WTC11 (cell line): ENCODE measurements at regions not wholly inside any gene's neighbourhood (a gene's known extent, or its start where the extent isn't known, plus 50 kb on each side); places are given as distances from the start of the nearest gene placed in this dataset.

Experiments
- ATAC-seq: fragments of 200-7000 bp; cut with Tn5 transposase; 2 replicates; pipeline ENCODE4 v1.10.0; 2021; ENCODE audit warnings: mild to moderate bottlenecking, moderate library complexity
- CTCF ChIA-PET: fragments of 300-600 bp; sonication (Branson Sonifier 250); formaldehyde crosslinking; loops from one replicate; lab custom pipeline; 2021; ENCODE audit warnings: antibody characterized with exemption; lab: Charles Lee
- POLR2A ChIA-PET: fragments of 350-600 bp; sonication (Branson Sonifier 250); formaldehyde crosslinking; loops from one replicate; lab custom pipeline; 2021; ENCODE audit warnings: antibody characterized with exemption; lab: Charles Lee
- DNase-seq: peaks from one replicate; pipeline ENCODE4 v3.0.0; 2021; ENCODE audit warnings: low spot score
- H3K27ac Mint-ChIP-seq: 2 replicates; pipeline ENCODE4 v1.8.0; 2021; ENCODE audit warnings: mixed read lengths
- H3K27me3 Mint-ChIP-seq: 2 replicates; pipeline ENCODE4 v1.8.0; 2021; ENCODE audit warnings: low read depth, mild to moderate bottlenecking, moderate library complexity, mixed read lengths
- H3K36me3 Mint-ChIP-seq: 2 replicates; pipeline ENCODE4 v1.8.0; 2021; ENCODE audit warnings: mixed read lengths
- H3K4me1 Mint-ChIP-seq: 2 replicates; pipeline ENCODE4 v1.8.0; 2022; ENCODE audit warnings: mixed read lengths
- H3K4me3 Mint-ChIP-seq: 2 replicates; pipeline ENCODE4 v1.8.0; 2021; ENCODE audit warnings: mild to moderate bottlenecking, moderate library complexity, mixed read lengths
- H3K9me3 Mint-ChIP-seq: 2 replicates; pipeline ENCODE4 v1.8.0; 2021; ENCODE audit warnings: mixed read lengths
- AFF4 ChIP-seq: sonication (generic); formaldehyde crosslinking; IDR thresholded peaks from 2 replicates; pipeline ENCODE4 v1.8.1; 2023; ENCODE audit warnings: mild to moderate bottlenecking, missing genetic modification reagents, borderline replicate concordance
- ATF2 ChIP-seq: sonication (generic); formaldehyde crosslinking; IDR thresholded peaks from 2 replicates; pipeline ENCODE4 v1.8.1; 2022; ENCODE audit warnings: low read depth, missing genetic modification reagents, borderline replicate concordance
- ATF6 ChIP-seq: sonication (generic); formaldehyde crosslinking; IDR thresholded peaks from 2 replicates; pipeline ENCODE4 v1.8.1; 2023; ENCODE audit warnings: mild to moderate bottlenecking, missing genetic modification reagents
- FOXK1 ChIP-seq: sonication (generic); formaldehyde crosslinking; IDR thresholded peaks from 2 replicates; pipeline ENCODE4 v1.8.0; 2022; ENCODE audit warnings: mild to moderate bottlenecking, moderate library complexity, missing genetic modification reagents
- GABPB1 ChIP-seq: sonication (generic); formaldehyde crosslinking; IDR thresholded peaks from 2 replicates; pipeline ENCODE4 v1.8.1; 2023; ENCODE audit warnings: mild to moderate bottlenecking, missing genetic modification reagents
- GTF2I ChIP-seq: fragments of 250-450 bp; sonication (Bioruptor Pico); conservative IDR thresholded peaks from 2 replicates; pipeline ENCODE4 v1.4.0; 2021; ENCODE audit warnings: mild to moderate bottlenecking
- MYBL2 ChIP-seq: sonication (generic); formaldehyde crosslinking; IDR thresholded peaks from 2 replicates; pipeline ENCODE4 v1.8.1; 2023; ENCODE audit warnings: mild to moderate bottlenecking, moderate library complexity, missing genetic modification reagents
- NFYB ChIP-seq: sonication (generic); formaldehyde crosslinking; conservative IDR thresholded peaks from 2 replicates; pipeline ENCODE4 v1.8.0; 2022; ENCODE audit warnings: low read depth, missing genetic modification reagents
- OVOL2 ChIP-seq: fragments of 250-450 bp; sonication (Bioruptor Pico); IDR thresholded peaks from 2 replicates; pipeline ENCODE4 v1.9.0; 2021; ENCODE audit warnings: mild to moderate bottlenecking, borderline replicate concordance
- PRDM15 ChIP-seq: sonication (generic); formaldehyde crosslinking; IDR thresholded peaks from 2 replicates; pipeline ENCODE4 v1.8.0; 2022; ENCODE audit warnings: missing genetic modification reagents
- PREB ChIP-seq: sonication (generic); formaldehyde crosslinking; IDR thresholded peaks from 2 replicates; pipeline ENCODE4 v1.8.1; 2022; ENCODE audit warnings: mild to moderate bottlenecking, missing genetic modification reagents, moderate library complexity, borderline replicate concordance
- RELA ChIP-seq: sonication (generic); formaldehyde crosslinking; IDR thresholded peaks from 2 replicates; pipeline ENCODE4 v1.8.1; 2022; ENCODE audit warnings: missing genetic modification reagents, mild to moderate bottlenecking, borderline replicate concordance
- SMAD3 ChIP-seq: sonication (generic); formaldehyde crosslinking; IDR thresholded peaks from 2 replicates; pipeline ENCODE4 v1.8.0; 2022; ENCODE audit warnings: missing genetic modification reagents, mild to moderate bottlenecking, borderline replicate concordance
- SP1 ChIP-seq: sonication (generic); formaldehyde crosslinking; conservative IDR thresholded peaks from 2 replicates; pipeline ENCODE4 v1.8.1; 2022; ENCODE audit warnings: missing genetic modification reagents
- STAT6 ChIP-seq: sonication (generic); formaldehyde crosslinking; conservative IDR thresholded peaks from 2 replicates; pipeline ENCODE4 v1.8.1; 2023; ENCODE audit warnings: mild to moderate bottlenecking, low read depth, missing genetic modification reagents, moderate library complexity
- ZBTB21 ChIP-seq: sonication (generic); formaldehyde crosslinking; IDR thresholded peaks from 2 replicates; pipeline ENCODE4 v1.8.1; 2023; ENCODE audit warnings: mild to moderate bottlenecking, missing genetic modification reagents, borderline replicate concordance
- ZMAT4 ChIP-seq: fragments of 250-450 bp; sonication (Bioruptor Pico); IDR thresholded peaks from 2 replicates; pipeline ENCODE4 v1.9.0; 2021; ENCODE audit warnings: mild to moderate bottlenecking
- ZNF396 ChIP-seq: fragments of 250-450 bp; sonication (Bioruptor Pico); IDR thresholded peaks from 2 replicates; pipeline ENCODE4 v1.8.0; 2021; ENCODE audit warnings: mild to moderate bottlenecking, moderate library complexity, borderline replicate concordance

- TF ChIP-seq PRDM15 (no peak), NFYB (CRISPR knock-in tag) (no peak), MYBL2 (CRISPR knock-in tag) (no peak), ZNF396 (no peak), PREB (CRISPR knock-in tag) (no peak), SP1 (CRISPR knock-in tag) (no peak), GABPB1 (CRISPR knock-in tag) (no peak)
Measured at GRCh38 chr2:16374671-16375070, 291.0 kb downstream of the CYRIA start (continued).

GRCh38 chr2:16373341-16373740 lies 292.3 kb downstream of the CYRIA start:
- H3K27me3 Mint-ChIP-seq, result no peaks in the 10 kb centered on the region; the same call in none of the 2 replicates
- peaks cover 3% of the 10 kb centered on the region for H3K4me1 Mint-ChIP-seq
- CTCF ChIA-PET, result no interaction called here
- no peak overlapping the region for H3K4me3 Mint-ChIP-seq
- no peak overlapping the region for H3K27ac Mint-ChIP-seq
- no peak for TF ChIP-seq ZMAT4
- TF ChIP-seq GTF2I, result no peak
- no peak for TF ChIP-seq SMAD3 (CRISPR knock-in tag)
- no peak for TF ChIP-seq AFF4
- POLR2A ChIA-PET, result no interaction called here
- H3K9me3 Mint-ChIP-seq, result peaks cover 10% of the 10 kb centered on the region; the same call in 1 of the 2 replicates
- no peak for ATAC-seq
- DNase-seq, result no peak
- no peaks in the 10 kb centered on the region for H3K36me3 Mint-ChIP-seq

- CTCF ChIA-PET, result no interaction called here
- no peak overlapping the region for H3K4me3 Mint-ChIP-seq
- TF ChIP-seq ATF2 (CRISPR knock-in tag) (no peak), ZBTB21 (CRISPR knock-in tag) (no peak), RELA (no peak), STAT6 (CRISPR knock-in tag) (no peak), FOXK1 (CRISPR knock-in tag) (no peak), OVOL2 (no peak), ATF6 (no peak)
Measured at GRCh38 chr2:16371751-16372150, 293.9 kb downstream of the CYRIA start.

More at GRCh38 chr2:16371751-16372150, 293.9 kb downstream of the CYRIA start:
- POLR2A ChIA-PET, result no interaction called here
- DNase-seq (no peak), ATAC-seq (no peak)
- no peaks in the 10 kb centered on the region for H3K4me1 Mint-ChIP-seq
- H3K27me3 Mint-ChIP-seq, result no peaks in the 10 kb centered on the region; the same call in none of the 2 replicates
- H3K27ac Mint-ChIP-seq, result no peak overlapping the region
- no peaks in the 10 kb centered on the region for H3K36me3 Mint-ChIP-seq
- peaks cover 10% of the 10 kb centered on the region; the same call in 1 of the 2 replicates for H3K9me3 Mint-ChIP-seq
